ENCODE measurements at regions not wholly inside any gene's neighbourhood (a gene's known extent, or its start where the extent isn't known, plus 50 kb on each side); places are given as distances from the start of the nearest gene placed in this dataset.

- Mint-ChIP-seq H3K4me3 (no peak overlapping the region), H3K27ac (no peak overlapping the region), H3K4me1 (no peaks in the 10 kb centered on the region), H3K9me3 (no peaks in the 10 kb centered on the region), H3K36me3 (no peaks in the 10 kb centered on the region), H3K27me3 (no peaks in the 10 kb centered on the region)
- no peak for DNase-seq
- CTCF ChIA-PET = no interaction called here
Observed at GRCh38 chr13:70616847-70617246, 508.6 kb upstream of the KLHL1 start.

- CTCF ChIA-PET = no interaction called here
- H3K4me3 Mint-ChIP-seq = no peak overlapping the region
- no peaks in the 10 kb centered on the region for H3K27me3 Mint-ChIP-seq
- no peaks in the 10 kb centered on the region for H3K4me1 Mint-ChIP-seq
- no peaks in the 10 kb centered on the region for H3K9me3 Mint-ChIP-seq
- no peak for DNase-seq
- H3K36me3 Mint-ChIP-seq = no peaks in the 10 kb centered on the region
- no peak overlapping the region for H3K27ac Mint-ChIP-seq
Observed at GRCh38 chr13:70613295-70613694, 505.0 kb upstream of the KLHL1 start.

- no peak overlapping the region for H3K4me3 Mint-ChIP-seq
- CTCF ChIA-PET = no interaction called here
- no peak overlapping the region for H3K27ac Mint-ChIP-seq
- no peaks in the 10 kb centered on the region for H3K36me3 Mint-ChIP-seq
- DNase-seq = no peak
- no peaks in the 10 kb centered on the region for H3K9me3 Mint-ChIP-seq
- H3K27me3 Mint-ChIP-seq = no peaks in the 10 kb centered on the region
- H3K4me1 Mint-ChIP-seq = no peaks in the 10 kb centered on the region
Observed at GRCh38 chr13:70612881-70613280, 504.6 kb upstream of the KLHL1 start.

- Mint-ChIP-seq H3K36me3 (no peaks in the 10 kb centered on the region), H3K9me3 (no peaks in the 10 kb centered on the region), H3K4me1 (no peaks in the 10 kb centered on the region), H3K4me3 (no peak overlapping the region), H3K27ac (no peak overlapping the region), H3K27me3 (no peaks in the 10 kb centered on the region)
- CTCF ChIA-PET = no interaction called here
- DNase-seq = no peak
Observed at GRCh38 chr13:70604448-70604847, 496.2 kb upstream of the KLHL1 start.

- H3K9me3 Mint-ChIP-seq = no peaks in the 10 kb centered on the region
- DNase-seq = no peak
- H3K36me3 Mint-ChIP-seq = no peaks in the 10 kb centered on the region
- no peak overlapping the region for H3K27ac Mint-ChIP-seq
- H3K4me3 Mint-ChIP-seq = no peak overlapping the region
- no peaks in the 10 kb centered on the region for H3K4me1 Mint-ChIP-seq
- H3K27me3 Mint-ChIP-seq = no peaks in the 10 kb centered on the region
- CTCF ChIA-PET = no interaction called here
Observed at GRCh38 chr13:70593716-70594115, 485.5 kb upstream of the KLHL1 start.

GRCh38 chr13:70585109-70585508, 476.9 kb upstream of the KLHL1 start:
- Mint-ChIP-seq H3K36me3 (no peaks in the 10 kb centered on the region), H3K27ac (no peak overlapping the region), H3K27me3 (no peaks in the 10 kb centered on the region), H3K9me3 (no peaks in the 10 kb centered on the region), H3K4me1 (no peaks in the 10 kb centered on the region), H3K4me3 (no peak overlapping the region)
- CTCF ChIA-PET = no interaction called here
- no peak for DNase-seq

- Mint-ChIP-seq H3K27me3 (no peaks in the 10 kb centered on the region), H3K4me3 (no peak overlapping the region), H3K4me1 (no peaks in the 10 kb centered on the region), H3K36me3 (no peaks in the 10 kb centered on the region), H3K9me3 (no peaks in the 10 kb centered on the region), H3K27ac (no peak overlapping the region)
- DNase-seq = no peak
- CTCF ChIA-PET = no interaction called here
Observed at GRCh38 chr13:70580825-70581224, 472.6 kb upstream of the KLHL1 start.

GRCh38 chr13:70579941-70580340, 471.7 kb upstream of the KLHL1 start:
- Mint-ChIP-seq H3K9me3 (no peaks in the 10 kb centered on the region), H3K4me1 (no peaks in the 10 kb centered on the region), H3K27me3 (no peaks in the 10 kb centered on the region), H3K36me3 (no peaks in the 10 kb centered on the region), H3K4me3 (no peak overlapping the region), H3K27ac (no peak overlapping the region)
- DNase-seq = no peak
- CTCF ChIA-PET = no interaction called here

- H3K4me1 Mint-ChIP-seq = no peaks in the 10 kb centered on the region
- DNase-seq = no peak
- H3K27me3 Mint-ChIP-seq = no peaks in the 10 kb centered on the region
- H3K9me3 Mint-ChIP-seq = no peaks in the 10 kb centered on the region
- H3K36me3 Mint-ChIP-seq = no peaks in the 10 kb centered on the region
- H3K27ac Mint-ChIP-seq = no peak overlapping the region
- no peak overlapping the region for H3K4me3 Mint-ChIP-seq
- CTCF ChIA-PET = no interaction called here
Observed at GRCh38 chr13:70571221-70571620, 463.0 kb upstream of the KLHL1 start.

- Mint-ChIP-seq H3K27ac (no peak overlapping the region), H3K36me3 (no peaks in the 10 kb centered on the region), H3K9me3 (no peaks in the 10 kb centered on the region), H3K4me1 (no peaks in the 10 kb centered on the region), H3K4me3 (no peak overlapping the region), H3K27me3 (no peaks in the 10 kb centered on the region)
- no peak for DNase-seq
- CTCF ChIA-PET = no interaction called here
Observed at GRCh38 chr13:70568571-70568970, 460.3 kb upstream of the KLHL1 start.

GRCh38 chr13:70544706-70545105, 436.5 kb upstream of the KLHL1 start:
- CTCF ChIA-PET = no interaction called here
- no peak overlapping the region for H3K4me3 Mint-ChIP-seq
- H3K36me3 Mint-ChIP-seq = no peaks in the 10 kb centered on the region
- no peaks in the 10 kb centered on the region for H3K4me1 Mint-ChIP-seq
- H3K27me3 Mint-ChIP-seq = no peaks in the 10 kb centered on the region
- no peak overlapping the region for H3K27ac Mint-ChIP-seq
- no peak for DNase-seq
- H3K9me3 Mint-ChIP-seq = no peaks in the 10 kb centered on the region

- Mint-ChIP-seq H3K9me3 (peaks cover 2% of the 10 kb centered on the region), H3K27me3 (no peaks in the 10 kb centered on the region), H3K36me3 (no peaks in the 10 kb centered on the region), H3K27ac (no peak overlapping the region), H3K4me3 (no peak overlapping the region), H3K4me1 (no peaks in the 10 kb centered on the region)
- CTCF ChIA-PET = no interaction called here
- DNase-seq = no peak
Observed at GRCh38 chr13:70541451-70541850, 433.2 kb upstream of the KLHL1 start.

GRCh38 chr13:70534466-70534865, 426.2 kb upstream of the KLHL1 start:
- no peak for DNase-seq
- Mint-ChIP-seq H3K4me1 (no peaks in the 10 kb centered on the region), H3K9me3 (peaks cover 2% of the 10 kb centered on the region), H3K27ac (no peak overlapping the region), H3K36me3 (no peaks in the 10 kb centered on the region), H3K27me3 (no peaks in the 10 kb centered on the region), H3K4me3 (no peak overlapping the region)
- CTCF ChIA-PET = no interaction called here

GRCh38 chr13:70529652-70530051, 421.4 kb upstream of the KLHL1 start:
- H3K4me1 Mint-ChIP-seq = no peaks in the 10 kb centered on the region
- H3K9me3 Mint-ChIP-seq = no peaks in the 10 kb centered on the region
- CTCF ChIA-PET = no interaction called here
- H3K27me3 Mint-ChIP-seq = no peaks in the 10 kb centered on the region
- H3K36me3 Mint-ChIP-seq = no peaks in the 10 kb centered on the region
- no peak overlapping the region for H3K27ac Mint-ChIP-seq
- H3K4me3 Mint-ChIP-seq = no peak overlapping the region
- no peak for DNase-seq

- DNase-seq = no peak
- CTCF ChIA-PET = no interaction called here
- no peaks in the 10 kb centered on the region for H3K36me3 Mint-ChIP-seq
- no peak overlapping the region for H3K27ac Mint-ChIP-seq
- no peaks in the 10 kb centered on the region for H3K4me1 Mint-ChIP-seq
- H3K9me3 Mint-ChIP-seq = no peaks in the 10 kb centered on the region
- no peaks in the 10 kb centered on the region for H3K27me3 Mint-ChIP-seq
- H3K4me3 Mint-ChIP-seq = no peak overlapping the region
Observed at GRCh38 chr13:70527599-70527998, 419.3 kb upstream of the KLHL1 start.

GRCh38 chr13:70523622-70524021, 415.4 kb upstream of the KLHL1 start:
- Mint-ChIP-seq H3K4me1 (no peaks in the 10 kb centered on the region), H3K9me3 (no peaks in the 10 kb centered on the region), H3K27ac (no peak overlapping the region), H3K27me3 (no peaks in the 10 kb centered on the region), H3K36me3 (no peaks in the 10 kb centered on the region), H3K4me3 (no peak overlapping the region)
- DNase-seq = no peak
- CTCF ChIA-PET = no interaction called here
